ENCODE measurements at regions not wholly inside any gene's neighbourhood (a gene's known extent, or its start where the extent isn't known, plus 50 kb on each side); places are given as distances from the start of the nearest gene placed in this dataset.

- FAIRE-seq: no peak
These were observed 410.0 kb upstream of the TNP1 start for GRCh38 chr2:217269701-217270484.

GRCh38 chr2:217268978-217269377, 409.1 kb upstream of the TNP1 start:
- FAIRE-seq: no peak
- Histone ChIP-seq H3K9me3 (ENCODE audit: low read length) (peaks cover 12% of the 10 kb centered on the region; the same call in 1 of the 2 replicates), H3K4me3 (replicated peaks in 1 of 3; ENCODE audit: insufficient read depth in 1 of 3, low read depth in 2 of 3, low read length in 3 of 3) (no peak overlapping the region), H3K27me3 (ENCODE audit: control insufficient read depth in 1 of 2, insufficient read depth in 2 of 2, low read length in 2 of 2) (0 out of 5 replicates have a peak, but pooled peaks cover 0 to 3% of the 10 kb centered on the region in 2 experiments), H3K4me2 (ENCODE audit: low read depth, low read length) (no peak overlapping the region), H2AFZ (ENCODE audit: low read length) (no peak overlapping the region), H3K36me3 (replicated peaks in 1 of 2; ENCODE audit: control insufficient read depth in 1 of 2, insufficient read depth in 2 of 2, low read length in 2 of 2) (no peaks in the 10 kb centered on the region), H3K9ac (ENCODE audit: insufficient read depth, low read depth, low read length) (no peak overlapping the region), H3K27ac (ENCODE audit: extremely low read length, insufficient read depth, low read length) (no peak overlapping the region), H4K20me1 (ENCODE audit: insufficient read depth, low read length) (no peaks in the 10 kb centered on the region), H3K4me1 (ENCODE audit: insufficient read depth, low read length) (no peaks in the 10 kb centered on the region), H3K79me2 (ENCODE audit: insufficient read depth, low read length) (no peaks in the 10 kb centered on the region)
- no peak for ATAC-seq
- no TSS peak for BruUV-seq (replicated peaks)
- 7% methylated on average over 7 of the region's 7 CpGs for WGBS (ENCODE audit: low lambda C conversion rate)
- CTCF ChIA-PET (ENCODE audit: low intra/inter-chr PET ratio, low total read pairs): no interaction called here
- TF ChIP-seq MNT (IDR thresholded peaks at IDR 0.05) (peak; percentile 91), WIZ (CRISPR knock-in tag; IDR thresholded peaks at IDR 0.05) (no peak)
- POLR2A ChIA-PET: no interaction called here
- intact Hi-C loops (cut with micrococcal nuclease; ENCODE audit: unreplicated experiment) (no loop called here), in situ Hi-C loops (cut with HindIII; ENCODE audit: extremely low pct_ligation_motif_present, low pct_unique_long_range_greater_than_20kb) (no loop called here)
- no peak for DNase-seq (ENCODE audit: low spot score)

More at GRCh38 chr2:217269701-217270484, 410.0 kb upstream of the TNP1 start:
- ChIA-PET CTCF (ENCODE audit: low intra/inter-chr PET ratio, low total read pairs) (no interaction called here), POLR2A (no interaction called here)
- intact Hi-C loops (cut with micrococcal nuclease; ENCODE audit: unreplicated experiment) (no loop called here), in situ Hi-C loops (cut with HindIII; ENCODE audit: extremely low pct_ligation_motif_present, low pct_unique_long_range_greater_than_20kb) (no loop called here)
- no peak for ATAC-seq
- BruUV-seq (replicated peaks): no TSS peak
- no peaks in the 10 kb centered on the region for H3K79me2 ChIP-seq (ENCODE audit: insufficient read depth, low read length)
- no peak overlapping the region for H2AFZ ChIP-seq (ENCODE audit: low read length)
- WGBS (ENCODE audit: low lambda C conversion rate): 23% methylated on average over 8 of the region's 8 CpGs
- H3K4me3 ChIP-seq (replicated peaks in 1 of 3; ENCODE audit: insufficient read depth in 1 of 3, low read depth in 2 of 3, low read length in 3 of 3): no peak overlapping the region
- peaks cover 12% of the 10 kb centered on the region; the same call in 1 of the 2 replicates for H3K9me3 ChIP-seq (ENCODE audit: low read length)
- no peak for DNase-seq (ENCODE audit: low spot score)
- TF ChIP-seq ZNF703 (CRISPR knock-in tag; IDR thresholded peaks at IDR 0.05; ENCODE audit: borderline replicate concordance): no peak
- no peak for TF ChIP-seq CCAR2 (optimal IDR thresholded peaks at IDR 0.05; ENCODE audit: low read depth, low read length)
- no peak for TF ChIP-seq SMARCC2 (IDR thresholded peaks at IDR 0.05)
- no peaks in the 10 kb centered on the region for H3K4me1 ChIP-seq (ENCODE audit: insufficient read depth, low read length)
- no peak overlapping the region for H3K9ac ChIP-seq (ENCODE audit: insufficient read depth, low read depth, low read length)
- no peak overlapping the region for H3K4me2 ChIP-seq (ENCODE audit: low read depth, low read length)
- H4K20me1 ChIP-seq (ENCODE audit: insufficient read depth, low read length): no peaks in the 10 kb centered on the region
- H3K27me3 ChIP-seq (ENCODE audit: control insufficient read depth in 1 of 2, insufficient read depth in 2 of 2, low read length in 2 of 2): 0 out of 5 replicates have a peak, but pooled peaks cover 0 to 3% of the 10 kb centered on the region in 2 experiments
- H3K27ac ChIP-seq (ENCODE audit: extremely low read length, insufficient read depth, low read length): no peak overlapping the region
- H3K36me3 ChIP-seq (replicated peaks in 1 of 2; ENCODE audit: control insufficient read depth in 1 of 2, insufficient read depth in 2 of 2, low read length in 2 of 2): no peaks in the 10 kb centered on the region
